NCI-H1105 (cell line): ENCODE measurements at regions not wholly inside any gene's neighbourhood (a gene's known extent, or its start where the extent isn't known, plus 50 kb on each side); places are given as distances from the start of the nearest gene placed in this dataset.
"Not testable (repeated sequence)": the region's sequence is repeated elsewhere in the genome, so short reads cannot be mapped to it uniquely, and the experiment has no call there.

ENCODE experiments used
- DNase-seq: peaks from one replicate; lab custom pipeline; 2025; lab: John Stamatoyannopoulos, UW

GRCh38 chr16:8113843-8114242, 476.5 kb downstream of the TMEM114 start:
- no peak for DNase-seq

- DNase-seq, result no peak
Measured at GRCh38 chr16:8110572-8111514, 479.5 kb downstream of the TMEM114 start.

- DNase-seq, result no peak
Measured at GRCh38 chr16:8109510-8110369, 480.6 kb downstream of the TMEM114 start.

GRCh38 chr16:8108991-8109509, 481.3 kb downstream of the TMEM114 start:
- no peak for DNase-seq

- no peak for DNase-seq
Measured at GRCh38 chr16:8107296-8107695, 483.0 kb downstream of the TMEM114 start.

GRCh38 chr16:8103649-8104289, 486.5 kb downstream of the TMEM114 start:
- no peak for DNase-seq

- DNase-seq, result no peak
Measured at GRCh38 chr16:8099586-8099985, 490.7 kb downstream of the TMEM114 start.

- DNase-seq, result no peak
Measured at GRCh38 chr16:8098947-8099512, 491.3 kb downstream of the TMEM114 start.

GRCh38 chr16:8096211-8096610, 494.1 kb downstream of the TMEM114 start:
- no peak for DNase-seq

GRCh38 chr16:8094696-8095095, 495.6 kb downstream of the TMEM114 start:
- no peak for DNase-seq

- no peak for DNase-seq
Measured at GRCh38 chr16:8088820-8089338, 501.4 kb downstream of the TMEM114 start.

- no peak for DNase-seq
Measured at GRCh38 chr16:8087597-8088289, 502.6 kb downstream of the TMEM114 start.

- no peak for DNase-seq
Measured at GRCh38 chr16:8087146-8087545, 503.2 kb downstream of the TMEM114 start.

GRCh38 chr16:8084882-8085281, 505.4 kb downstream of the TMEM114 start:
- DNase-seq, result no peak

- DNase-seq, result no peak
Measured at GRCh38 chr16:8084302-8084701, 506.0 kb downstream of the TMEM114 start.

GRCh38 chr16:8083560-8083959, 506.8 kb downstream of the TMEM114 start:
- no peak for DNase-seq

GRCh38 chr16:8080817-8081216, 509.5 kb downstream of the TMEM114 start:
- DNase-seq, result no peak

- no peak for DNase-seq
Measured at GRCh38 chr16:8075271-8075670, 515.0 kb downstream of the TMEM114 start.

GRCh38 chr16:8070506-8070905, 519.8 kb downstream of the TMEM114 start:
- DNase-seq, result no peak

GRCh38 chr16:8068225-8068624, 522.1 kb downstream of the TMEM114 start:
- not testable (repeated sequence) for DNase-seq

GRCh38 chr16:8063159-8063558, 527.2 kb downstream of the TMEM114 start:
- DNase-seq, result no peak
